ENCODE measurements at regions not wholly inside any gene's neighbourhood (a gene's known extent, or its start where the extent isn't known, plus 50 kb on each side); places are given as distances from the start of the nearest gene placed in this dataset.

GRCh38 chr11:134599299-134599771 is 187.3 kb upstream of the B3GAT1 start:
- no peak for TF ChIP-seq CTCF (IDR thresholded peaks at IDR 0.05)
- TF ChIP-seq EZH2 (IDR thresholded peaks at IDR 0.05): no peak
